HUDEP-2 (cell line): ENCODE measurements at regions not wholly inside any gene's neighbourhood (a gene's known extent, or its start where the extent isn't known, plus 50 kb on each side); places are given as distances from the start of the nearest gene placed in this dataset.

Experiments used
- DNase-seq, 76 experiments: peaks; one replicate each; lab custom pipeline; 2025; ENCODE audit not compliant: unreplicated experiment in 76 of 76; lab: John Stamatoyannopoulos, UW

DNA sequence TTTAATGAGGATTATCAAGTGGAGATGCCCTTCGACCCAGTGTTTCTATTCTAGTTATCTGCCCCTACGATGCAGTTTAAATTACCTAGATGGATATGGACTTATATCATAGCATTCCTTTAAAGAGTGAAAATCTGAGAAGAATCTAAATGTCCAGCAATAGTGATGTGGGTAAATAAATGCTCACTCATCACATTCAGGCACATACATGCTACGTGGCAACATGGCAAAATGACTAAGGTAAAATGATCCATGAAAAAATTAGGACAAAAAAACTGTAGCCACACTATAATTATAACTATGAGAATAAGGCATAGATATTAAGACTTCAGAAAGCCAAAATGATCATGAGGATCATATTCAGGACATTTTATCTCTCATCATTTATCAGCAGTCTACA, 82.4 kb upstream of the PDE1C start:
- DNase-seq = no peak

DNA sequence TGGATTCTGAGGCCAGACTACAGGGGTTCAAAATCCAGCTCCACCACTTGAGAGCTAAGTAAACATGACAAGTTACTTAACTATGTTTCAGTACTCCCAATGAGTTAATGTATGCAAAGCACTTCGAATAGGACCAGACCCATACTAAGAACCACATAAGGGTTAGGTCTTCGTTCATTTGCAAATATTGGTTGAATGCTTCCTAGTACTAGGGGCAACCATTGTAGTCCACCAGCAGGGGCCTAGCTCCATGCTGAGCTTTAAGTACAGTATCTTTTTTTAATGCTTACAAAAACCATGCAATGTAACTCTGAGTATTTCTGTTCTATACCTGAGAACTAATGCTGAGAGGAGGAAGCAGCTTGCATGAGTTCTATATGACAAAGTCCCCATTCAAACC, 80.4 kb upstream of the PDE1C start:
- DNase-seq = no peak

DNA sequence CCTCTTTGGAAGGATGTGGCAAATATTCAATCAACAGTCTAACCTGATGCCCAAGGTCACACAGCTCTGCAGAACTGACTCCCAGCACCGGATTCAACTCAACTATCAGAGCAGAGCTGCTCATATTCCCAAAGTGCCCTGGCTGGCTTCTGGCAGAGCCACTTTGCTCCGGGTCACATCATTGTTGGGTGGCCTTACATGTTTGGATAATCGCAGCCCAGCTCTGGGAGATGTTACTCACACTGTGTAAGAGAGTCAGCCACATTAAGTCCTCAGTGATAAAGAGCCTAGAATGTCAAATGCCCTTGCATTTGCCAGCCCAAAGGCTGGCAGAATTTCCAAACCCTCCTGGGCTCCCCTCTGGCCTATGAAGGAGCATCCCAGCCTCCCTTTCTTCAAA, 79.8 kb upstream of the PDE1C start:
- DNase-seq = no peak

DNA sequence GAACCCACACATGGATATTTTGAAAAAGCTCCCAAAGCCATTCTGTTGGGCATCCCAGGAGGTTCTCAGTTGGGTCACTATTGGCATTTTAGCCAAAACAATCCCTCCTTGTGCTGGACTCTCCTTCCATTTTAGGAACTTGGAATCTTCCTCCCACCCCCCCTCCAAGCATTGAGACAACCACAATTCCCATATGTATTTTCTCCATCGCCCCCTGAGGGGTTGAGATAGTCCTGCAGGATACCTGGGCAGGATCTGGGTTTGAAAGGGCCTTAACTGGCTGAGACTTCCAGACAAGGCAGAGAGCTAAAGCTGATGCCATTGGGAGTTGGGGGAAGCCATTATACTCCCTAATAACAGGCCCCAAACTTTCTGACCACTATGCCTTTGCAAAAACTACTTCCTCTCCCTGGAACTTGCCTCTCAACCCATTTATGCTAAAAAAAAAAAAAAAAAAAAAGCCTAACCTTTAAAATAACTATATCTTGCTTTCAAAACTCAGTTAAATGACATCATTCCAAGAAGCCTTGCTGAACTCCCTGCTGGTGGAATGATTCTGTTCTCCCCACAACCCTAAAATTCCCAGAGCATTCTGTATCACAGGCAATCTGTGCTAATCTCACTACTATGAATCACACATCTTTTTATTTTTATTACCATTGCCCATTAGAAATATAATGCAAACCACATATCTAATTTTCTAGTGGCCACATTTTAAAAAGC, 77.5 kb upstream of the PDE1C start:
- DNase-seq = no peak

DNA sequence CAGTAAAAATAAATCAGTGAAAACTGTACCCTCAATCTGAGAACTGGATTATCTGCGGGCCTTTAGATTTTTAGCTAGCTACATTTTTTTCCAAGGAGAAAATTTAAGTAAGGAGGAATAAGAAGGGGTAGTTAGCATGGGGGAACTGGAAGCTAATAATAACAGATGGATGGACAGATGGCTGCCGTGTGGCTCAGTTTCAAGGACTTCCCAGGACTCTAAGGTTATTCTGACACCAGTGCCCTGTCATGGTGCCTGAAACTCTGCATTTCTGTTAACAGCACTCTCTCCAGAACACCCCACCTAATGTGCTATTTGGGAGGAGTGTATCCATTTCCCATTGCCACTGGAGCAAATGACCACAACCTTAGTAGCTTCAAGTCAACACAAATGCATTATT, 75.7 kb upstream of the PDE1C start:
- no peak for DNase-seq

DNA sequence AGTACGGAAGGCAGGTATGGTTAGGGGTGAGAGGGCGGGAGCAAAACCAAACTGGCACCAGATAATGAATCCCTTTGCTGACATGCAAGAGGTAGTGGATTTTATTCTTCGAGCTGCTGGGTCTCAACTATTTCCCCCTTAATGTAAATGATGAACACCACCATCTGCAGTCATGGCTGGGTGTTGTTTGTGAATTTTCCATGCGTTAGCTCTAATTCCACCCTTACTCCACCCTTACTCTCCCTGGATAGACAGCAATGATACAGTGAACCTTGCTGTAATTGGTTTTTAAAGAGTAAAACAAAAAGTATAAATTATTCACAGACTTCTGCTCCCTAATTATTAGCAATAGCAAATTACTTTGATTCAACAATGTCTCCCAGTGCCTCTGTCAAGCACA, 74.5 kb upstream of the PDE1C start:
- DNase-seq = no peak

DNA sequence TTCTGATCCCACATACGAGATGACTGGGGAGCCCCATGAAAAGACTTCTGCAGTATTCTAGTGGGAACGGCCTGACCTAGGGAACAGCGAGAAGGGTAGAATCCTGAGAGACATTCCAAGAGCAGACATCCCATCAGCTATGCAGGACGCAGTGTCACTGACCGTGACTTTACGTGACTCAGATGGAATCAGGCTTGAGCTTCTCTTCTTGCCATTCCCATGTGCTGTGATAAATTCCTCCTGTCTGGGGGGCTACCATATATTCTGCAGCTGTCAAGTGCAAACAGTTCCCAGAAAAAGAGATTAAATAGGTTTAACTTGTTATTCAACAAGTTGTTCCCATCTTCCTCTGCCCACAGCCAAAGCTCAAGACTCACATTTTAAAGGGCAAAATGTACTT, 73.1 kb upstream of the PDE1C start:
- DNase-seq = no peak

DNA sequence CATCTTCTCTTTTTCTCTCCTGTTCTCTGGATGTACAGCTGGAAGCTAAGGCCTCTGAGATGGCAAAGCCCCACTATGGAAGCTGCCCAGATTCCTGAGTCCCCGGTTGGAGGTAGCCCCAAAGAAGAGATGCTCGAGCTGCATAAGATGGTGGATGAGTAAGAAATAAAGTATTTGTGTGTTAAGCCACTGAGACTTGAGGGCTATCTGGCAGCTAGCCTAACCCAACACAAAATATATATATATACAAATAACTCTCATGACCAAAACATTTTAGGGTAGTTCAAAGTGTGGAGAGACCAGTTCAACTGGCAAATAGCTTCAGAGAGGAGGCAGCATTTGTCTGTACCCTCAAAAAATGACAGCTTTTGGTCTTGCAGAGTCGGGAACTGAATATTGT, 72.4 kb upstream of the PDE1C start:
- no peak for DNase-seq

DNA sequence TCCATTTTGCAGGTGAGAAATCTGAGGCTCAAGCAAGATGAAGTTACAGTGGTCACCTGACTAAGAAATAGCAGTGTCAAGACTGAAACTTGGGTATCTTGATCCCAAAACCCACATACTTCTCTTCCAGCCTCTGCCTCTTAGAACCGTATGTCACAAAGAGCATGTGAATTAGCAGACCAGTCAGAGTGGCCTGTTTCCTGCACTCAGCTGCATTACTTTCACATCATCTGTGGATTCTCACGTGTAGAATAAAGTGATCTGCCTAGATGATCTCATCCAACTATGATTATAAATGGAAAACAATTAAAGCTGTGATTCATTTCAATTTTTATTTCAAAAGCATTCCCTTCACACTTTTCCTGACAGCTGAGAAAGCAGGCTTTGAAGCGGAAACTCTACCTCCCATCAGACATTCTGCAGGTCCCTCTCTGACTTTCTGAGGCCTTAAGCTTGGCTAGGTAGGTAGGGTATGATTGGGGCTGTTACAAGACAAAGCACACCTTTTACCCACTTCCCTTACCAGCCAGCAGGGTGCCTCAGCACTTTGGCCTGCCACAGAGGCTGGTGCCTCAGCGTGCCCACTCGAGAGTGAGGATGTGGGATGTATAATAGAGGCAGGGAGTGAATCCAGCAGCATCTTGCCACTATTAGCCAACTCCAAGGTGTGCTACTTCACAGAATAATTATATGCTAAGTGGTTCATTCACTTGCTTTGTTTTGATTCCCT, 70.2 kb upstream of the PDE1C start:
- DNase-seq = no peak

DNA sequence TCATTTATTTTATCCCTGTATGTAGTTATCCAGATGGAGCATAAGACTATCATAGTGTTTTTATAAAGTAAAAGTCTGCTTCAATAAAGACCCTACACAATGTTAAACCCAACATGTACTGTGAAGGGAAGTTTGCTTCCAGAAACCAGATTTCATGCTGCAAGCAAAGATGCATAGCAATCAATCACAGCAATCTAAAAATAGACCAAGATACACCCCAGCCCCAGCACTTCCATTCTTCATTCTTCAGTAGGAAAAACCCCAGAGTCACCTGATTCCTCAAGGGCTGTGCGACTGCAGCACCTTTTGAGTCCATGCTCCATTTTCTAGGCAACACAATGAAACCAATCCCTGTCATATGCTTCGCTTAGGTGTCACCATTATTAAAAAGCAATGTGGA, 66.9 kb upstream of the PDE1C start:
- DNase-seq = no peak

DNA sequence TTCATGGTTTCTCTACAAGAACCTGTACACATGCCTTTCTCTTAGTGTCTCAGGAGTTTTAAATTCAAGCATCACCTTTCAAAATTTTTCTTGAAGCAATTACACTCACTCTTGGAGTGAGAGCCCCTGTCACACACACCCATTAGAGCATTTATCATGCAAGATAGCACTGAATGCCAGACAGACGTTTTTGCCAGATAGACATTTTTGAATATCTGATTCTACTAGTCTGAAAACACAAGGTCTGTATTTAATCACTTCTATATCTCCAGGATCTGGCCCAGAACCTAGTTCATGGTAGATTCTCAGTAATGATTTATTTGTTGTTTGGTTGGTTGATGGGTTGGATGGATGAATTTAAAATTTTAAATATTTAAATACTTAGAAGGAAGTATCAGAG, 60.9 kb upstream of the PDE1C start:
- DNase-seq = no peak

DNA sequence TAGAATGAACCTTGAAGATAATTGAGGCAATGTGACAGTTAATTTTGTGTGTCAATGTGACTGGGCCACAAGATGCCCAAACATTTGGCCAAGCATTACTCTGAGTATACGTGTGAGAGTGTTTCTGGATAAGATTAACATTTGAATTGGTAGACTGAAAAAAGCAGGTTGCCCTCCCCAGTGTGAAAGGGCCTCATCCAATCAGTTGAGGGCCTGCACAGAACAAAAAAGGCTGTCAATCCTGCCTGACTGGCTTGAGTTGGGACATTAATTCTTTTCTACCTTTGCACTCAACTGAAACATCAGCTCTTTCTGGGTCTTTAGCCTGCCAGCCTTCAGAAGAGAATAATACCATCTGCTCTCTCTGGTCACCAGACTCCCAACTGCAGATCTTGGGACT, 56.6 kb upstream of the PDE1C start:
- DNase-seq = no peak
